DOHH2 (cell line): ENCODE measurements at regions not wholly inside any gene's neighbourhood (a gene's known extent, or its start where the extent isn't known, plus 50 kb on each side); places are given as distances from the start of the nearest gene placed in this dataset.

Source experiments
- H3F3A ChIP-seq: fragments of 200-600 bp; sonication (generic), shearing (Covaris generic); 2 replicates; pipeline ENCODE4 v1.6.0; 2016; ENCODE audit warnings: antibody characterized with exemption, mild to moderate bottlenecking; ENCODE audit not compliant: control insufficient read depth, insufficient read depth
- H3K27ac ChIP-seq: fragments of 200-600 bp; sonication (generic); 2 replicates; pipeline ENCODE4 v1.5.1; 2014; ENCODE audit warnings: low read depth, mild to moderate bottlenecking, low read length, moderate library complexity
- H3K27me3 ChIP-seq: fragments of 200-600 bp; sonication (generic); 2 replicates; pipeline ENCODE4 v1.6.1; 2014; ENCODE audit warnings: mild to moderate bottlenecking, low read length, mixed read lengths; ENCODE audit not compliant: control insufficient read depth
- H3K36me3 ChIP-seq: fragments of 200-600 bp; sonication (generic); 2 replicates; pipeline ENCODE4 v1.6.1; 2014; ENCODE audit warnings: mild to moderate bottlenecking, low read length, moderate library complexity, mixed read lengths; ENCODE audit not compliant: control insufficient read depth
- H3K4me1 ChIP-seq: fragments of 200-600 bp; sonication (generic); 2 replicates; pipeline ENCODE4 v1.6.1; 2014; ENCODE audit warnings: mild to moderate bottlenecking, low read length, mixed read lengths; ENCODE audit not compliant: control insufficient read depth
- H3K4me2 ChIP-seq: fragments of 200-600 bp; sonication (generic); 2 replicates; pipeline ENCODE4 v1.6.0; 2014; ENCODE audit warnings: mild to moderate bottlenecking, low read length, moderate library complexity
- H3K4me3 ChIP-seq: fragments of 200-600 bp; sonication (generic); 2 replicates; pipeline ENCODE4 v1.5.1; 2014; ENCODE audit warnings: mild to moderate bottlenecking, low read length, mixed read lengths
- H3K79me2 ChIP-seq: fragments of 200-600 bp; sonication (generic); 2 replicates; pipeline ENCODE4 v1.6.1; 2014; ENCODE audit warnings: mild to moderate bottlenecking, low read length, mixed read lengths; ENCODE audit not compliant: control insufficient read depth
- H3K9me2 ChIP-seq: fragments of 200-600 bp; sonication (generic); replicated peaks from 2 replicates; pipeline ENCODE4 v1.6.1; 2014; ENCODE audit warnings: mild to moderate bottlenecking, low read length, mixed read lengths; ENCODE audit not compliant: control insufficient read depth
- H3K9me3 ChIP-seq: fragments of 200-600 bp; sonication (generic); 2 replicates; pipeline ENCODE4 v1.6.1; 2014; ENCODE audit warnings: antibody characterized with exemption, low read length, mixed read lengths; ENCODE audit not compliant: control insufficient read depth, insufficient read depth
- H4K20me1 ChIP-seq: fragments of 200-600 bp; sonication (generic); 2 replicates; pipeline ENCODE4 v1.6.0; 2014; ENCODE audit warnings: low read depth, mild to moderate bottlenecking, antibody characterized with exemption, low read length, moderate library complexity; ENCODE audit not compliant: control insufficient read depth, insufficient read depth
- CTCF ChIP-seq: fragments of 200-600 bp; sonication (generic); IDR thresholded peaks from one replicate; pipeline ENCODE4 v1.5.1; 2014; ENCODE audit warnings: antibody characterized with exemption, mild to moderate bottlenecking, low read depth, low read length; ENCODE audit not compliant: poor library complexity, severe bottlenecking
- EZH2phosphoT487 ChIP-seq: fragments of 200-600 bp; sonication (generic); IDR thresholded peaks from 2 replicates; pipeline ENCODE4 v1.6.1; 2017; ENCODE audit warnings: borderline replicate concordance, mild to moderate bottlenecking, antibody characterized with exemption, low read length, moderate library complexity, mixed read lengths

GRCh38 chr12:84658877-84659276 is 253.7 kb downstream of the SLC6A15 start:
- no peaks in the 10 kb centered on the region for H3K36me3 ChIP-seq
- no peak for TF ChIP-seq CTCF
- TF ChIP-seq EZH2phosphoT487 = no peak
- no peaks in the 10 kb centered on the region for H3K79me2 ChIP-seq

GRCh38 chr12:84656705-84657104 is 255.9 kb downstream of the SLC6A15 start:
- H3K9me2 ChIP-seq = no peaks in the 10 kb centered on the region
- H3K4me1 ChIP-seq = no peaks in the 10 kb centered on the region
- H3K27me3 ChIP-seq = 0 out of 2 replicates have a peak, but pooled peaks cover 2% of the 10 kb centered on the region
- TF ChIP-seq EZH2phosphoT487 (no peak), CTCF (no peak)
- H3K4me2 ChIP-seq = no peak overlapping the region
- no peaks in the 10 kb centered on the region for H3K36me3 ChIP-seq
- no peak overlapping the region for H3K4me3 ChIP-seq
- no peak overlapping the region for H3K27ac ChIP-seq
- H3K79me2 ChIP-seq = no peaks in the 10 kb centered on the region
- no peaks in the 10 kb centered on the region for H3K9me3 ChIP-seq
- no peaks in the 10 kb centered on the region for H4K20me1 ChIP-seq
- no peaks in the 10 kb centered on the region for H3F3A ChIP-seq

More at GRCh38 chr12:84658877-84659276, 253.7 kb downstream of the SLC6A15 start:
- Histone ChIP-seq H3K4me2 (no peak overlapping the region), H3K27me3 (no peaks in the 10 kb centered on the region), H3K9me3 (no peaks in the 10 kb centered on the region), H3K9me2 (no peaks in the 10 kb centered on the region), H3K4me3 (no peak overlapping the region), H3K27ac (no peak overlapping the region), H3K4me1 (no peaks in the 10 kb centered on the region), H4K20me1 (no peaks in the 10 kb centered on the region), H3F3A (no peaks in the 10 kb centered on the region)

GRCh38 chr12:84653482-84653881 is 259.1 kb downstream of the SLC6A15 start:
- H3K9me3 ChIP-seq = no peaks in the 10 kb centered on the region
- no peak overlapping the region for H3K27ac ChIP-seq
- no peak overlapping the region for H3K4me2 ChIP-seq
- no peak for TF ChIP-seq EZH2phosphoT487
- TF ChIP-seq CTCF = no peak
- H3K4me1 ChIP-seq = no peaks in the 10 kb centered on the region
- no peaks in the 10 kb centered on the region for H3K9me2 ChIP-seq
- H3K27me3 ChIP-seq = 0 out of 2 replicates have a peak, but pooled peaks cover 2% of the 10 kb centered on the region
- H3F3A ChIP-seq = no peaks in the 10 kb centered on the region
- no peaks in the 10 kb centered on the region for H3K79me2 ChIP-seq
- H4K20me1 ChIP-seq = no peaks in the 10 kb centered on the region
- H3K36me3 ChIP-seq = no peaks in the 10 kb centered on the region
- H3K4me3 ChIP-seq = no peak overlapping the region
